Suprapubic skin (tissue), 3 donors: ENCODE measurements at regions not wholly inside any gene's neighbourhood (a gene's known extent, or its start where the extent isn't known, plus 50 kb on each side); places are given as distances from the start of the nearest gene placed in this dataset.

Experiments used
- EP300 ChIP-seq: sonication (generic); formaldehyde crosslinking; IDR thresholded peaks from one replicate; pipeline ENCODE4 v1.6.1; 2017; ENCODE audit warnings: antibody characterized with exemption
- POLR2A ChIP-seq, 2 donors: fragments of 450-650 bp; IDR thresholded peaks; one replicate each; pipeline ENCODE4 v1.6.1; 2017; ENCODE audit warnings: antibody characterized with exemption in 2 of 2, mild to moderate bottlenecking in 2 of 2, moderate library complexity in 2 of 2
- TF ChIP-seq, protein P1 (sequence below), 2 donors: fragments of 200-600 bp in 1 of 2; fragments of 450-650 bp in 1 of 2; sonication (generic) in 1 of 2; IDR thresholded peaks; one replicate each; pipeline ENCODE4 v1.5.1; 2016 to 2019; ENCODE audit warnings: antibody characterized with exemption in 2 of 2, mild to moderate bottlenecking in 1 of 2, moderate library complexity in 1 of 2

DNA sequence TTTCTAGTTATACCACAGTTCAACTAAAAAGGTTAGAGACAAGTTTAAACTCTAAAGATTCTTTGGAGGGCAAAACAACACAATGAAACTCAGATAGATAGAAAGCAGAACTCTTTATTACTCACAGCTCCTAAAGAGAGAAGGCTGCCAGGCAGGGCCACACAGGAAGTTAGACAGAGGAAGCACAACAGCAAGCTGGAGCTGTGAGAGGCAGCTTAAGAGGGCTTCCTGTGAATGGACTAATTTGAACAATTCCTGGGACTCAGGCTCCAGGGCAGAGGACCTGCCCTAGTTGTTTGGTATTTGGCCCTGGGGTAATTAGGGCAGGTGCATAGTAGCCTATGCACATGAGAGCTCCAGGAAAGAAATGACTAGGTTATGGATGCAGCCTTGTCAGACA lies 803.6 kb downstream of the DIAPH3 start:
- TF ChIP-seq, protein P1, sequence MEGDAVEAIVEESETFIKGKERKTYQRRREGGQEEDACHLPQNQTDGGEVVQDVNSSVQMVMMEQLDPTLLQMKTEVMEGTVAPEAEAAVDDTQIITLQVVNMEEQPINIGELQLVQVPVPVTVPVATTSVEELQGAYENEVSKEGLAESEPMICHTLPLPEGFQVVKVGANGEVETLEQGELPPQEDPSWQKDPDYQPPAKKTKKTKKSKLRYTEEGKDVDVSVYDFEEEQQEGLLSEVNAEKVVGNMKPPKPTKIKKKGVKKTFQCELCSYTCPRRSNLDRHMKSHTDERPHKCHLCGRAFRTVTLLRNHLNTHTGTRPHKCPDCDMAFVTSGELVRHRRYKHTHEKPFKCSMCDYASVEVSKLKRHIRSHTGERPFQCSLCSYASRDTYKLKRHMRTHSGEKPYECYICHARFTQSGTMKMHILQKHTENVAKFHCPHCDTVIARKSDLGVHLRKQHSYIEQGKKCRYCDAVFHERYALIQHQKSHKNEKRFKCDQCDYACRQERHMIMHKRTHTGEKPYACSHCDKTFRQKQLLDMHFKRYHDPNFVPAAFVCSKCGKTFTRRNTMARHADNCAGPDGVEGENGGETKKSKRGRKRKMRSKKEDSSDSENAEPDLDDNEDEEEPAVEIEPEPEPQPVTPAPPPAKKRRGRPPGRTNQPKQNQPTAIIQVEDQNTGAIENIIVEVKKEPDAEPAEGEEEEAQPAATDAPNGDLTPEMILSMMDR (IDR thresholded peaks at IDR 0.05) = no peak
- TF ChIP-seq EP300 = no peak
- no peak for TF ChIP-seq POLR2A (IDR thresholded peaks at IDR 0.05)
